ENCODE measurements at regions not wholly inside any gene's neighbourhood (a gene's known extent, or its start where the extent isn't known, plus 50 kb on each side); places are given as distances from the start of the nearest gene placed in this dataset.

DNA sequence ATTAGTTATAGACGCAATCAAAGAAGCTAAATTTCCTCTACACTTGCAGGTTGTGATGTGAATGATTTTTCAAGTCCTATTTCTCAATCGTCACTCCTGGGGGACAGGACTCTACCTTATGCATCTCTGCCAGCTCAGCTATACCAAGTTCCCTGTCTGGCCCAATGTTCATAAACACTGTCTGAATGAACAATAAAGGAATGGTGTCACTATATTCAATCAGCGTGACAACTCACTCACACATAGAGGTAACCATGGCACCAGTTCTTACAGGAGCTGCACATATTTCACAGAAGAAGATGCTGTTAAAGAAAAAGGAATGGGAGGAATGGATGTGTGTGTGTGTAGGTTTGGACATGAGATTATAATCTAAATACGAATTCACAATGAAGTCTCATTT is 280.6 kb downstream of the PPP1R2C start:
- TF ChIP-seq, protein P1, sequence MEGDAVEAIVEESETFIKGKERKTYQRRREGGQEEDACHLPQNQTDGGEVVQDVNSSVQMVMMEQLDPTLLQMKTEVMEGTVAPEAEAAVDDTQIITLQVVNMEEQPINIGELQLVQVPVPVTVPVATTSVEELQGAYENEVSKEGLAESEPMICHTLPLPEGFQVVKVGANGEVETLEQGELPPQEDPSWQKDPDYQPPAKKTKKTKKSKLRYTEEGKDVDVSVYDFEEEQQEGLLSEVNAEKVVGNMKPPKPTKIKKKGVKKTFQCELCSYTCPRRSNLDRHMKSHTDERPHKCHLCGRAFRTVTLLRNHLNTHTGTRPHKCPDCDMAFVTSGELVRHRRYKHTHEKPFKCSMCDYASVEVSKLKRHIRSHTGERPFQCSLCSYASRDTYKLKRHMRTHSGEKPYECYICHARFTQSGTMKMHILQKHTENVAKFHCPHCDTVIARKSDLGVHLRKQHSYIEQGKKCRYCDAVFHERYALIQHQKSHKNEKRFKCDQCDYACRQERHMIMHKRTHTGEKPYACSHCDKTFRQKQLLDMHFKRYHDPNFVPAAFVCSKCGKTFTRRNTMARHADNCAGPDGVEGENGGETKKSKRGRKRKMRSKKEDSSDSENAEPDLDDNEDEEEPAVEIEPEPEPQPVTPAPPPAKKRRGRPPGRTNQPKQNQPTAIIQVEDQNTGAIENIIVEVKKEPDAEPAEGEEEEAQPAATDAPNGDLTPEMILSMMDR (IDR thresholded peaks at IDR 0.05) = no peak
- TF ChIP-seq POLR2A (IDR thresholded peaks at IDR 0.05) = no peak
